Activated CD4-positive, CD25-positive, alpha-beta regulatory T cell (primary cell): ENCODE measurements at regions not wholly inside any gene's neighbourhood (a gene's known extent, or its start where the extent isn't known, plus 50 kb on each side); places are given as distances from the start of the nearest gene placed in this dataset.

ENCODE experiments used
- DNase-seq, 4 experiments: peaks; one replicate each; lab custom pipeline; 2025; lab: John Stamatoyannopoulos, UW

GRCh38 chr13:73516731-73517130 is 457.9 kb downstream of the KLF5 start:
- DNase-seq, result no peak

- no peak for DNase-seq
Observed at GRCh38 chr13:73514208-73514607, 455.4 kb downstream of the KLF5 start.

- DNase-seq, result no peak
Observed at GRCh38 chr13:73513751-73514150, 454.9 kb downstream of the KLF5 start.

GRCh38 chr13:73508841-73509240 is 450.0 kb downstream of the KLF5 start:
- no peak for DNase-seq

GRCh38 chr13:73505376-73505890 is 446.6 kb downstream of the KLF5 start:
- no peak for DNase-seq

GRCh38 chr13:73499695-73500094 is 440.9 kb downstream of the KLF5 start:
- DNase-seq, result no peak

- no peak for DNase-seq
Observed at GRCh38 chr13:73497430-73497829, 438.6 kb downstream of the KLF5 start.

GRCh38 chr13:73496711-73497110 is 437.9 kb downstream of the KLF5 start:
- DNase-seq, result no peak

- no peak for DNase-seq
Observed at GRCh38 chr13:73492811-73493210, 434.0 kb downstream of the KLF5 start.

- DNase-seq, result no peak
Observed at GRCh38 chr13:73482556-73482955, 423.8 kb downstream of the KLF5 start.

GRCh38 chr13:73481886-73482445 is 423.2 kb downstream of the KLF5 start:
- DNase-seq, result no peak

- no peak for DNase-seq
Observed at GRCh38 chr13:73480779-73481559, 422.2 kb downstream of the KLF5 start.

- no peak for DNase-seq
Observed at GRCh38 chr13:73479856-73480255, 421.1 kb downstream of the KLF5 start.

- no peak for DNase-seq
Observed at GRCh38 chr13:73479351-73479750, 420.5 kb downstream of the KLF5 start.

GRCh38 chr13:73477441-73477840 is 418.6 kb downstream of the KLF5 start:
- DNase-seq, result no peak

- no peak for DNase-seq
Observed at GRCh38 chr13:73473016-73473415, 414.2 kb downstream of the KLF5 start.

GRCh38 chr13:73467125-73467524 is 408.3 kb downstream of the KLF5 start:
- no peak for DNase-seq

- no peak for DNase-seq
Observed at GRCh38 chr13:73466561-73466960, 407.8 kb downstream of the KLF5 start.

- DNase-seq, result no peak
Observed at GRCh38 chr13:73465617-73465971, 406.8 kb downstream of the KLF5 start.

- DNase-seq, result no peak
Observed at GRCh38 chr13:73464758-73465616, 406.2 kb downstream of the KLF5 start.

GRCh38 chr13:73462241-73462640 is 403.4 kb downstream of the KLF5 start:
- no peak for DNase-seq

- DNase-seq, result no peak
Observed at GRCh38 chr13:73451221-73452029, 392.6 kb downstream of the KLF5 start.
